GM18520 (cell line): ENCODE measurements at regions not wholly inside any gene's neighbourhood (a gene's known extent, or its start where the extent isn't known, plus 50 kb on each side); places are given as distances from the start of the nearest gene placed in this dataset.
"Not testable (repeated sequence)": the region's sequence is repeated elsewhere in the genome, so short reads cannot be mapped to it uniquely, and the experiment has no call there.

Experiments used
- ATAC-seq: cut with Tn5 transposase; IDR thresholded peaks from one replicate; pipeline ENCODE4 v1.9.1; 2021; ENCODE audit not compliant: unreplicated experiment

- no peak for ATAC-seq
Measured at GRCh38 chr15:69597061-69597592, 144.5 kb downstream of the RPLP1 start.

- ATAC-seq, result no peak
Measured at GRCh38 chr15:69599271-69599670, 146.7 kb downstream of the RPLP1 start.

DNA sequence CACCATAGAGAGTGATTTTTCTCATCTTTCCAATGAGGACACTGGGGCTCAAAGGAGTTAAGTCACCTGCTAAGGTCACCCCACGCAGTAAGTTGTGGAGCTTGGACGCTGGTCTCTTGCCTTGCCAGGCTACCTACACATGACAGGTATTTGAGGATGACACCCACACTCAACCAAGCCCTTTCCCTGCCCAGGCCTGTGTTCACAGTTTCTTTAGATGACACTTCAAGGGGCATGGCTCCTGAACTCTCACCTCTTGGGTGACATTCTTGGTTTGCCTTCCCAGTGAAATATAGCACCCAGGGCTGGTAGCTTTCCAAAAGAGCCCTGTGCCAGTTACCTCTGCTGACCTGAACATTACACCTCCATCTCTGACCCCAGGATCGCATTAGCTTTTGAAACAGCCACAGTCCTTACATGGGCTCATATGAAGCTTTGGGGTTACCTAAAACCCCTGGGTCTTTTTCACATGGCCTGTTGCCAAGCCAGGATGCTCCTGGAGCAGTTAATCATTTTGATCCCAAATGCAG is 148.0 kb downstream of the RPLP1 start:
- ATAC-seq, result no peak

GRCh38 chr15:69601711-69602504 is 149.3 kb downstream of the RPLP1 start:
- no peak for ATAC-seq

GRCh38 chr15:69602921-69603320 is 150.3 kb downstream of the RPLP1 start:
- ATAC-seq, result no peak

DNA sequence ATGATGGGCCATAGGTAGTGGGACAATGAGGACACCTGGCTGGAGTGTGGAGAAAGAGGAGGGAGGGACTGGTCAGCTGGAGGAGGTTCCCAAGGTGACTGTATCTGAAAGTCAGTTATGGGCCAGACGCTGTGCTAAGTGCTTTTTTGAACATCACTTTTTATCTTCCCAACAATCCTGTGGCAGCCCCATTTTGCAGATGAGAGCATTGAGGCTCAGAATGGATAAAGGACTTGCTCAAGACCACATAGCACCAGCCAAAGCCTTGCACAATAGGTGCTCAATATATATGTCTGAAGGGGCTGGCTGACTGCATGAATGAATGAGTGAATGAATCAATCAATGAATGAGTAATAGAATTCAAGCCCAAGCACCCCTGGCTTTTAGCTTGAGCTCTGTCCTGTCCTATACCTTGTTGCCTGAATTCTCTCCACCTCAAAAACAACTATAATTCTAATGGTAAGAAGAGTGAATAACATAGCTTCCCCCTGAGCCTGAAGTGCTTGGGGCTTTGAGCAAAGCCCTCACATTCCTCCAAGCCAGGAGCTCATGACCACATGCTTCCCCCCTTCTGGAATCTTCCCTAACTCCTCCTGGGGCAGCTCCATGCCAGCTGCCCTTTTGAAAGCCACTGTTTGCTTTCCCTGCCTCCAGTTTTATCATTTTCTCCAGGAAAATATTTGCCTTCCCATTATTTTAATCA is 150.9 kb downstream of the RPLP1 start:
- ATAC-seq, result no peak

GRCh38 chr15:69604072-69604411 is 151.4 kb downstream of the RPLP1 start:
- ATAC-seq, result no peak

DNA sequence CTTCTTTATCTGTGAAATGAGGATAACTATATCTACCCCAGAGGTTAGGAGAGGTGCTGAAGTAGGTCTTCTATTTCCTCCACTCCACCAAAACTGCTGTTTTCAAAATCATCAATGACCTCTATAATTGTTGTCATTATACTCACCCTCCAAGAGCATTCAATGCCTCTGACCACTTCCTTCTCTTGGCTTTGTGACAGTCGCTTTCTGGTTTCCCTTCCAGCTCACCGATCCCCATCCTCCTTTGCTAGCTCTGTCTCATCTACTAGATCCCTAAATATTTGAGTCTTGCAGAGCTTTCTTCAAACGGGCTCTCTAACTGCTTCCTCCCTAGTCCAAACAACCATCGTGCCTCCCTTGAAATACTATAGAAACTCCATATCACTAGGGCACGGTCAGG is 153.5 kb downstream of the RPLP1 start:
- ATAC-seq, result no peak

DNA sequence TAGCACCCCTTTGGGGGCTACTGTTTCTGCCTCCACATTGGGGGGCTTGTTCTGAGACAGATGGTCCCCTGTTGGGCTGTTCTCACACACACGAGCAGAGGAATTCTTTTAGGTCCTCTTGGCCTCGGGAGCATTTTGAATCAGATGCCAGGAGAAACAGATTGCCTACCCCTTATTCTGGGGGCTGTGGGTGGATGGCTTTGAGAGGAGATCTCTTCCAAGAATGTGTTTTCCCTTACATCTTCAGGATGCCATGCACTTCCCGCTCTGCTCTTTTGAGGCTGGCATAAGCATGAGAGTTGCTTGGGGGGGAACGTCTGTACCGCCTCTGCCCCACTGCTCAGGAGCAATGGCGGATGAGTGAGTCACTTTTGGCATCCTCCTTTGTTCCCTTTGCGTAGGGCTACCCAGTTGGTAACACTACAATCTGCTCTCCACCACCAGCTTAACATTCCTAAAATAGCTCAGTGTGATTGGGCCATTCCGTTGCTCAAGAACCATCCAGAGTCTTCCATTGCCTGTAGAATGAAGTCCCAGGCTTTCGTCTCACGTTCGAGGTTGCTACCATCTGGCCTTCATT is 154.4 kb downstream of the RPLP1 start:
- ATAC-seq, result no peak

DNA sequence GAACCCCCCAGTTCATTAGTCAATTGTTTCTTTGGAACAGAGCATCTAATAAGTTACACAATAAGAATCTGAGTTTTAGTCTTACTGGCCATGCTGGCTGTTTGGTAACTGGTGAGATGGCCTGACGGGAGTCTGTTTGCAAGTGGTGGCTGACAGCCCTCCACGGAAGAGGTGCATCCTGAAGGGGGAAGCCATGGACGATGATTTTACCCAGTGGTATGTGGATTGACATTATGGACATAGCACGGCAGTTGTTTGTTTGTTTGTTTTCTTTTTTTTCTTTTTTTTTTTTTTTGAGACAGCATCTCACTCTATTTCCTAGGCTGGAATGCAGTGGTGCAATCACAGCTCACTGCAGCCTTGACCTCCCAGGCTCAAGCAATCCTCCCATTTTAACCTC is 156.0 kb downstream of the RPLP1 start:
- ATAC-seq, result no peak

GRCh38 chr15:69609176-69609575 is 156.6 kb downstream of the RPLP1 start:
- no peak for ATAC-seq

DNA sequence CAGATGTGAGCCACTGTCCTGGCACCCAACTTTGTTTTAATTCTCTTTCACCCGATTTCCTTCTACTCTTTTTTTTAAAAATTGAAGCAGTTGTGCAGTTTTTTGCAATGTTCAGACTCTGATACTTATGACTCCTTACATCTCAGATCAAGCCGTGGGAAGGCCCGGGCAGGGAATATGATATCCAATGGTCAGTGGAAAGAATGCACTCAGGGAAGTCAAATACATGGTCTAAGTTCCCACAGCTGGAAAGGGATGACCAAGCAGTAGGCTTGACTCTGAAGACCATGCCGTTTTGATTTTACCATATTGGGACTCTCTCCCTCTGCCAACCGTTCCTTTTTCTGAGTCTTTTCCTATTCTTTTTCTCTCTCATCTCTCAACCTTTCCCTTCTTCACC is 157.2 kb downstream of the RPLP1 start:
- no peak for ATAC-seq

DNA sequence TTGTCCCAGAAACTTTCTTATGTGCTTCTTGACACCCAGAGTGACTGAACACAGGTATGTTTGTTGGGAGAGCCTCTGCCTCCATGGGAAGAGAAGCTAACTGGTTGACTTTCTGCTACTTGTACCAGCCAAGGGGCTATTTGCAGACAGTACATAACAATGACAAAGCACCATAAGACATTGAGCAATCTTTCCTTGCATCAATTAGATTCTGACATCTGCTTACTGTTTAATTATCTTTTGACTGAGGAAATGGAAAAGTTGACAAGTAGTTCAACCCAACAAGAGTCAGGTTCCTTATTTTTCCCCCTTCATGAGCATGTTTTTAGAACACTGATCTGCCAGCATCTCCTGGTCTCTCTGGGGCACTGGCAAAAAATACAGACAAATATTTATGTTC is 157.7 kb downstream of the RPLP1 start:
- ATAC-seq, result no peak

- no peak for ATAC-seq
Measured at GRCh38 chr15:69610858-69611257, 158.2 kb downstream of the RPLP1 start.

DNA sequence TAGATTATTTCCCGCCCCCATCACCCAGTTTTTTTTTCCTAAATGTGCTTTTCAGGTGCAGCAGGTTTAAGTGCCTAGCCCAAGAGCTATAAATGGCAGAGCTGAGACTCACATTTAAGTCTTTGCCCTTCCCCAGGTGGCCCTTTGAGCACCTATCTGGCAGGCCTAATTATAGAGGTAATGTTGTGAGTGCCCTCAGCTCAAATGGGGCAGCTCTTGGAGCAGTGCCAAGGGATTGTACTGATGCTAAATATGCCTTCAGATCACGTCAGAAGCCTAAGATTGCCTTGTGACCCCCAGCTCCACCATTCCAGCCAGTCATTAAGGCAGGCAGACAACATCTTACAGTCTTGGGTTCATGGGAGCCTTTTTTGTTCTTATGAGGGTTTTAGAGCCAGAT is 159.5 kb downstream of the RPLP1 start:
- ATAC-seq, result no peak

- ATAC-seq, result no peak
Measured at GRCh38 chr15:69613182-69613581, 160.6 kb downstream of the RPLP1 start.

GRCh38 chr15:69613988-69614387 is 161.4 kb downstream of the RPLP1 start:
- ATAC-seq, result no peak

DNA sequence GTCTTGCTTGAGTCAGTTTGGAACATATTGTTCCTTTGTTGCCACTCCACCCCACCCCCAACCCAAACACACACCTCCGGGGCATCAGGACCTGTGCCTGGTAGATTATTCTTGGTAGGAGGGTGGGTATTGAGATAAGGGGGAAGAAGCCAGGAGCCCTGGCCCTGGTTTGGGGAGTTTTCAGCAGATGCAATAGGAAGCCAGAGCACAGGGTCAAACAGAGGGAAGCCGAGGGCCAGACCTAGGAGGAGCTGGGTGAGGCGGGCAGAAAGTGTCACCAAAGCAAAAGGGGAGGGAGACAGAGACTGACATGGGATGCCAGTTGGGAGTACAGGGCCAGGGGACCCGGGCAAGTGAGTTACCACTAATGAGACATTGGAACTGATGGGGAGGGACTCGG is 163.1 kb downstream of the RPLP1 start:
- ATAC-seq, result no peak

DNA sequence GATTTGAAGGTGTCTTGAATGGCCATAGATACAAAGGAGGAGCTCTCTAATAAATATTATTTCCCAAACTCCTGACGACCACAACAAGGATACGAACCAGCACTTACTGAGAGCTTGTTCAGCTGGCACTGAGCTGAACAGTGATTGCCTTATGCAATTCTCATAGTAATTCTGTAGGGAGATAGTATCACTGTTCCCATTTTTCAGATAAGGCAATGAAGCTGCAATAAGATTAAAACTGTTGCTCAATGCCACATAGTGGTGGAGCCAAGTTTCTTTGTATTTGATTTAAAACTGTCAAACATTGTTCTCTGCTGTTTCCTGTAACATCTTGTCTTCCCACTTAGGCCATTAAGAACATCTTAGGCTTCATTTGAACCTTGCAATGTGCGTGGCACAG is 163.9 kb downstream of the RPLP1 start:
- ATAC-seq, result no peak

DNA sequence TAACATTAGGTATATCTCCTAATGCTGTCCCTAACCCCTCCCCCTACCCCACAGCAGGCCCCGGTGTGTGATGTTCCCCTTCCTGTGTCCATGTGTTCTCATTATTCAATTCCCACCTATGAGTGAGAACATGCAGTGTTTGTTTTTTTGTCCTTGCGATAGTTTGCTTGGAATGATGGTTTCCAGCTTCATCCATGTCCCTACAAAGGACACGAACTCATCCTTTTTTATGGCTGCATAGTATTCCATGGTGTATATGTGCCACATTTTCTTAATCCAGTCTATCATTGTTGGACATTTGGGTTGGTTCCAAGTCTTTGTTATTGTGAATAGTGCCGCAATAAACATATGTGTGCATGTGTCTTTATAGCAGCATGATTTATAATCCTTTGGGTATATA is 164.5 kb downstream of the RPLP1 start:
- not testable (repeated sequence) for ATAC-seq

- no peak for ATAC-seq
Measured at GRCh38 chr15:69623392-69624154, 171.0 kb downstream of the RPLP1 start.
